ENCODE measurements at regions not wholly inside any gene's neighbourhood (a gene's known extent, or its start where the extent isn't known, plus 50 kb on each side); places are given as distances from the start of the nearest gene placed in this dataset.
A peak's percentile ranks its signal among the peaks of the same experiment; 100 is the strongest.

DNA sequence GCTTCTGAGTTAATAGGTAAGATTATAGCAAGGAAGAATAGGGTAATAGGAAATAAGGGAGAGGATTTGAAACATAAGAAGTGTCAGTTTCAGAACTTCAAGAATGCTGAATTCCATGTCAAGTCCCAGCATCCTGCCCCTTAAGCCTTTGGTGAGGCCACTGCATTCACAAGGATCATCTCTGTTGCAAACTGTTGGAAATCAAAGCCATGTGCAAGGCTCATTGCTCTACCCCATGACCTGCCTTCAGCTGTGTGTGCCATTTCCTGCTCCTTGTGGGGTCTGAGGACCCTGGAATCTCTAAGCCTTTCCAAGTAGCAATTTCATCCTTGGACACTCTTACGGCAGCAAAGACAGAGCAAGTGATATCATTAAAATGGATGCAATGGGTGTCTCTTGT lies 203.0 kb downstream of the CDC5L start:
- intact Hi-C loops (cut with micrococcal nuclease) = no loop called here
- Mint-ChIP-seq H3K4me3 (no peak overlapping the region), H3K9me3 (peaks cover under 1% of the 10 kb centered on the region), H3K27ac (no peak overlapping the region), H3K27me3 (peaks cover 27% of the 10 kb centered on the region), H3K4me1 (no peaks in the 10 kb centered on the region), H3K36me3 (ENCODE audit: low read depth) (no peaks in the 10 kb centered on the region)
- ATAC-seq (ENCODE audit: low read depth) = no peak
- ChIA-PET CTCF (interaction anchor here (1.7 kb wide), 1 partner anchor 1124 kb away, joined by 8 read pairs; no protein-coding TSS in a partner anchor), POLR2A (no interaction called here)
- TF ChIP-seq, protein P1, sequence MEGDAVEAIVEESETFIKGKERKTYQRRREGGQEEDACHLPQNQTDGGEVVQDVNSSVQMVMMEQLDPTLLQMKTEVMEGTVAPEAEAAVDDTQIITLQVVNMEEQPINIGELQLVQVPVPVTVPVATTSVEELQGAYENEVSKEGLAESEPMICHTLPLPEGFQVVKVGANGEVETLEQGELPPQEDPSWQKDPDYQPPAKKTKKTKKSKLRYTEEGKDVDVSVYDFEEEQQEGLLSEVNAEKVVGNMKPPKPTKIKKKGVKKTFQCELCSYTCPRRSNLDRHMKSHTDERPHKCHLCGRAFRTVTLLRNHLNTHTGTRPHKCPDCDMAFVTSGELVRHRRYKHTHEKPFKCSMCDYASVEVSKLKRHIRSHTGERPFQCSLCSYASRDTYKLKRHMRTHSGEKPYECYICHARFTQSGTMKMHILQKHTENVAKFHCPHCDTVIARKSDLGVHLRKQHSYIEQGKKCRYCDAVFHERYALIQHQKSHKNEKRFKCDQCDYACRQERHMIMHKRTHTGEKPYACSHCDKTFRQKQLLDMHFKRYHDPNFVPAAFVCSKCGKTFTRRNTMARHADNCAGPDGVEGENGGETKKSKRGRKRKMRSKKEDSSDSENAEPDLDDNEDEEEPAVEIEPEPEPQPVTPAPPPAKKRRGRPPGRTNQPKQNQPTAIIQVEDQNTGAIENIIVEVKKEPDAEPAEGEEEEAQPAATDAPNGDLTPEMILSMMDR (IDR thresholded peaks at IDR 0.05) = no peak
- DNase-seq = no peak

DNA sequence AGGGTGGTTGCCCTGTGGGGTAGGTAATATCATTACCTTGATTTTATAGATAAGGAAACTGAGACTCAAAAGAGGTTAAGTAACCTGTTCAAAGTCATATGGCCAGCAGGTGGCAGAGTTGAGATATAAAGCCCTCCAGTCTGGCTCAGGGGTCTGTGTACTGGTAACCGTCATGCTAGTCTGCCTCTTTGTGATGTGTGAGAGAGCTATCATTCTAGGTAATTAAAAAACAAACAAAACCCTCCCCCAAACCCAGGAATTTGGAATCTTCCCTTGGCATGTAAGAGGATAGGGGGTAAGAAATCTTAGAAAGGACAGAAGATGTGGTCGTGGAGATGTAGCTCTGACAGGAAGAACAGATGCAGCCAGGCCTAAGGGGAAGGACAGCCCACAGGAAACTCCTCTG lies 206.0 kb downstream of the CDC5L start:
- H3K27ac Mint-ChIP-seq = no peak overlapping the region
- ATAC-seq (ENCODE audit: low read depth) = peak; percentile 42
- CTCF ChIA-PET = interaction anchor here (1.1 to 3.1 kb wide), 5 partner anchors 9 to 1329 kb away, joined by 3 to 12 read pairs (median 4); no protein-coding TSS in a partner anchor
- POLR2A ChIA-PET = no interaction called here
- H3K36me3 Mint-ChIP-seq (ENCODE audit: low read depth) = no peaks in the 10 kb centered on the region
- H3K27me3 Mint-ChIP-seq = peaks cover 25% of the 10 kb centered on the region
- intact Hi-C loops (cut with micrococcal nuclease) = loop anchor here (1.0 kb wide), 2 partner anchors 1121 to 1329 kb away; no protein-coding TSS in a partner anchor
- TF ChIP-seq, protein P1 (IDR thresholded peaks at IDR 0.05) = no peak
- no peaks in the 10 kb centered on the region for H3K4me1 Mint-ChIP-seq
- no peak overlapping the region for H3K4me3 Mint-ChIP-seq
- no peak for DNase-seq
- H3K9me3 Mint-ChIP-seq = no peaks in the 10 kb centered on the region

DNA sequence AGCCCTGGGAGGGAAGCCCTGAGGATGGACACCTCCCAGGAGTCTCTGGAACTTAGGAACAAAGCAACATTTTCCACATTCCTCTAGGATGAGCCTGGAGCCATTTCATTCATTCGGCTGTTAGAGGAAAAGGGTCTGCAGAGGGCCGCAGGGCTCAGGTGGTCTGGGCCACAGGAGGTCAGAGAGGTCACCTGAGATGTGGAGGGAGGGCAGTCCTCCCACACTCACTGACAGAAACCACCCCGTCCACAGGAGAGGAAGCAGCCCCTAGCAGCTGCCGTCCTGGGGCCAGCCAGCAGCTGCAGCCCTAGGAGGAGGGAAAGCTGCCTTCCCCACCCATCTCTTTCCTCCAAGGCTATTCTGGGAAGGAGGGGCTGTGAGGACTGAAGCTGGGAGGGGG lies 207.0 kb downstream of the CDC5L start:
- peaks cover 19% of the 10 kb centered on the region for H3K27me3 Mint-ChIP-seq
- H3K27ac Mint-ChIP-seq = no peak overlapping the region
- TF ChIP-seq, protein P1 (IDR thresholded peaks at IDR 0.05) = no peak
- no peaks in the 10 kb centered on the region for H3K36me3 Mint-ChIP-seq (ENCODE audit: low read depth)
- intact Hi-C loops (cut with micrococcal nuclease) = no loop called here
- no peaks in the 10 kb centered on the region for H3K4me1 Mint-ChIP-seq
- ChIA-PET POLR2A (no interaction called here), CTCF (interaction anchor here (1.4 to 2.8 kb wide), 2 partner anchors 1120 to 1326 kb away, joined by 3 to 12 read pairs; no protein-coding TSS in a partner anchor)
- no peak for DNase-seq
- no peak overlapping the region for H3K4me3 Mint-ChIP-seq
- no peaks in the 10 kb centered on the region for H3K9me3 Mint-ChIP-seq
- ATAC-seq (ENCODE audit: low read depth) = no peak

DNA sequence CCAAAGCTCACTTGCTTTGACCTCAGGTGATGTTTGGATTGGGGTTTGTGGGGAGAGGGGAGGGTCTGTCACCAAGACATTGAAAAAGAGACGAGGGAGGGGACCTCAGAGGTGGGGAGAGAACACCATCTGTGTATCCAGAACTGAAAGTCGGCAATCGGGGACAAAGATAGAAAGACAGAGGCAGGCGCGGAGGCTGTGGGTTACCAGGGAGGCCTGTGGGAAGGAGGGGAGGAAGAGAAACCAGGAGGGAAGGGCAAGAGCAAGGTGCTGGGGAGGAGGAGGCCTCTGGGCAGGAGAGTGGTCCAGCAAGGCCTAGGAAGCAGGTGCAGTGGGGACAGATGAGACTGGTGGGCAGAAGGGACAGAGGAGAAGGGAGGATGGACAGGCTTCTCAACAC lies 211.2 kb downstream of the CDC5L start:
- DNase-seq = no peak
- no peak overlapping the region for H3K4me3 Mint-ChIP-seq
- CTCF ChIA-PET = no interaction called here
- H3K27me3 Mint-ChIP-seq = peaks cover 4% of the 10 kb centered on the region
- POLR2A ChIA-PET = no interaction called here
- H3K36me3 Mint-ChIP-seq (ENCODE audit: low read depth) = no peaks in the 10 kb centered on the region
- H3K27ac Mint-ChIP-seq = no peak overlapping the region
- TF ChIP-seq, protein P1 (IDR thresholded peaks at IDR 0.05) = no peak
- H3K9me3 Mint-ChIP-seq = no peaks in the 10 kb centered on the region
- intact Hi-C loops (cut with micrococcal nuclease) = no loop called here
- no peaks in the 10 kb centered on the region for H3K4me1 Mint-ChIP-seq
- ATAC-seq (ENCODE audit: low read depth) = no peak

DNA sequence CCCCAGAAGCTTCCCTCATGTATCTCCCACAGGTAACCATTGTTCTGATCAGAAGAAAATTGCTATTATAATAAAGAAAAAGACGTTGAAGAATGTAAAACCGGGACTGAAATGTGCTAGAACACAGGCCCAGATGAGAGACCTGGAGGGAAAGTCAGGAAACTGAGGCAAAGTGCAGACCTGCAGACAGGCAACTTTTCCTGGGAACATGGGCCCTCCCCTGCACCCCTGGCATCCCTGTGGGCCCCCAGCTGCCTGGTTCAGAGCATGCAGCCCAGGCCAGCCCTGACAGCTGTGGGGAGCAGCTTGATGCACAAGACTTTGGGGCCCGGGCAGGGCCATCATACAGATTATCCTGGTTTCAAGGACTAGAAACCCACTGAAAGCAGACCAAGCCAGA lies 212.2 kb downstream of the CDC5L start:
- H3K9me3 Mint-ChIP-seq = no peaks in the 10 kb centered on the region
- DNase-seq = no peak
- peaks cover 2% of the 10 kb centered on the region for H3K27me3 Mint-ChIP-seq
- H3K36me3 Mint-ChIP-seq (ENCODE audit: low read depth) = no peaks in the 10 kb centered on the region
- ChIA-PET POLR2A (no interaction called here), CTCF (no interaction called here)
- intact Hi-C loops (cut with micrococcal nuclease) = no loop called here
- no peak overlapping the region for H3K4me3 Mint-ChIP-seq
- H3K27ac Mint-ChIP-seq = no peak overlapping the region
- TF ChIP-seq, protein P1 (IDR thresholded peaks at IDR 0.05) = no peak
- no peaks in the 10 kb centered on the region for H3K4me1 Mint-ChIP-seq
- ATAC-seq (ENCODE audit: low read depth) = no peak
